Activated T-helper 1 cell treated with anti-CD3 and anti-CD28 coated beads, Interleukin-12 subunit alpha, Interleukin-12 subunit beta, Interleukin-2, Interleukin-4 antibody, amounts not matched to agents 30 ng/mL and 10 ng/mL and 1 ng/mL, durations not matched to agents 14 hours and 24 hours and 36 hours (primary cell): ENCODE measurements at regions not wholly inside any gene's neighbourhood (a gene's known extent, or its start where the extent isn't known, plus 50 kb on each side); places are given as distances from the start of the nearest gene placed in this dataset.

Experiments used
- DNase-seq: peaks from one replicate; pipeline ENCODE4 v3.0.0; 2021; ENCODE audit warnings: low spot score
- H3K27ac Mint-ChIP-seq: one replicate; pipeline ENCODE4 v1.8.0; 2021; ENCODE audit warnings: mild to moderate bottlenecking, mixed read lengths
- H3K27me3 Mint-ChIP-seq: one replicate; pipeline ENCODE4 v1.8.0; 2022; ENCODE audit warnings: mild to moderate bottlenecking, moderate library complexity, mixed read lengths; ENCODE audit not compliant: insufficient read depth
- H3K36me3 Mint-ChIP-seq: one replicate; pipeline ENCODE4 v1.8.0; 2021; ENCODE audit warnings: low read depth, mixed read lengths
- H3K4me1 Mint-ChIP-seq: one replicate; pipeline ENCODE4 v1.8.0; 2021; ENCODE audit warnings: low read depth, mixed read lengths
- H3K4me3 Mint-ChIP-seq: one replicate; pipeline ENCODE4 v1.8.0; 2021; ENCODE audit warnings: mild to moderate bottlenecking, moderate library complexity, mixed read lengths
- H3K9me3 Mint-ChIP-seq: one replicate; pipeline ENCODE4 v1.8.0; 2021; ENCODE audit warnings: mixed read lengths
- intact Hi-C: fragments of 100-400 bp; cut with micrococcal nuclease; formaldehyde crosslinking; loops from one replicate; pipeline ENCODE4 v1.15.1; 2024

DNA sequence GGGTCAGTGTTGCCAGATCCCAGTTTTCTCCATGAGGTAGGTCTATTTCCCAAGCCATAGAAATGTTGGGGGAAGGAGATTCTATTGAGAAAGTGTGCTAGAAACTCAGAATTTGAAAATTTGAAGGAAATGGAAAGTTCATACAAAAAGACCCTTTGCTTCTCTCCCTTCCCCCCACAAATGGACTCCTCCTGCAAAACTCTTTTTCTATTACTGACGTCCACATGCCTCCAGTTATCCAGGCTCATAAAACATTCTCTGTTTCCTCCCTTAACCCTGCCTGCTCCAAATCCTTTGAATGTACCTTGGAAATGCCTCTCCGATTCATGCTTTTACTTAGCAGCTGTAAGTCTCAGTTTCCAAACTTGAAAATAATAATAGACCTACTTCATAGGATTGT lies 237.5 kb upstream of the TNP1 start:
- H3K27me3 Mint-ChIP-seq = peaks cover 5% of the 10 kb centered on the region

DNA sequence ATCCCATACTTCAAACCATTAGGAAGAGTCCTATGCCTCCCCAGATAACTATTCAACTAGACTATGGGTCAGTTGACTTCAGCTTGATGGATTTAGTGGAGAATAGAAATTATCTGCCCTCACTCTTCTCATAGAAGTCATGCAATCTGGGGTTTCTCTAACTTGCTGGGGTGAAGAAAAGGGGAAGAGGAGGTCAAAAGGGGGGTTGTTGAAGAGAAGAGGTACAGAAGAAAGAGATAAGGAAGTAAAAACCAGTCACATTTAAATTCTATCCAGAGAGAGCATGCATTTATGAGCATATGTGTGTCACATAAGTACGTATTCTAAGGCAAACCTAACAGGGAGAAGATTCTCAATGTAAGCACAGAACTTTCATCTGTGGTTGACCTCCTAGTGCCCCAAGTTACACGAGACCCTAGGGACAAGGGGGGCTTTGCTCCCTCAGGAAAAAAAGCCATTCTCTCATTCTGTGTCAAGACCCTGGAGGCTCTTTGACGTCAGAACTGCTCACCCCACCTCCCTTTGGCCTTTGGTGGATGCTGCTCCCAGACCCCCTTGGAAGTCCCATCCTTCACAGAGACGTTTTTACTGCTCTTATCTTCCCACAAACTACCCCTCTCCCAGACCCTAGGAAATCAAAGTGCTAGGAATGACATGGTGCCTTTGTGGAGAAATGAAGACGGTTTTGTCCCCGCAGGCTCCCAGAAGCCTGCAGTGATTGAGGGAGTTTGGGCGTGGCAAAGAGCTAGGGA lies 236.8 kb upstream of the TNP1 start:
- intact Hi-C loops = no loop called here
- Mint-ChIP-seq H3K9me3 (no peaks in the 10 kb centered on the region), H3K27ac (no peak overlapping the region)

More for the DNA sequence above, 237.5 kb upstream of the TNP1 start:
- Mint-ChIP-seq H3K36me3 (no peaks in the 10 kb centered on the region), H3K4me3 (no peak overlapping the region), H3K4me1 (peaks cover 7% of the 10 kb centered on the region), H3K27ac (no peak overlapping the region), H3K9me3 (no peaks in the 10 kb centered on the region)
- DNase-seq = no peak
- intact Hi-C loops = no loop called here

DNA sequence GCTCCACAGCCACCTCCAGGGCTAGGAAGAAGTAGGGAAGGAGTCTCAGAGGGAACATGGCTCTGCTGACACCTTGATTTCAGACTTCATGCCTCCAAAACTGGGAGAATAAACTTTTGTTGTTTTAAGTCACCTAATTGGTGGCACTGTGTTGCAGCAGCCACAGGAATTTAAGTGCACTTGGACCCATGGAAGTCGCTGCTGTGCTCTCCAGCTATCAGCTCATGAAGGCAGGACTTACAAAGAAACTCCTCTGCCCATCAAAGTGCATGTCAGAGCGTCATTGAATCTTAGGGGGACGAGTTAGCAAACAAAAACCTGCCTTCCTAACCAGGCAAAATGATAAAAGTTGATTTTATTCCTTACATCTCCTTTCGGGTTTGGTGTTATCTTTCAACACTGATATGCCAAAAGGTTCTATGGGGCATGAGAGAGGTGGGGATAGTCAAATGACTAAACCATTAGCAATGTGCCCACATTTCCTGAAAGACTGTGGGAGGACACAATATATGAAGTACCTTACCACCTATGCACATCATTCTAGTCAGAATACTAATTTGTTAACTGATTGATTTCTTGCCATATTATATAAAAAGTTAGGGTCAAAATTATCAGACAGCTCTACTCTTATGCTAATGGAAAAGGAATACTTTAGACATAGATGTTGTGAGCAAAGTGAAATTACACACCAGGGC lies 235.8 kb upstream of the TNP1 start:
- no peaks in the 10 kb centered on the region for H3K9me3 Mint-ChIP-seq
- peaks cover 20% of the 10 kb centered on the region for H3K4me1 Mint-ChIP-seq
- no peaks in the 10 kb centered on the region for H3K27me3 Mint-ChIP-seq
- no peaks in the 10 kb centered on the region for H3K36me3 Mint-ChIP-seq
- intact Hi-C loops = no loop called here
- no peak overlapping the region for H3K27ac Mint-ChIP-seq
- no peak for DNase-seq
- H3K4me3 Mint-ChIP-seq = no peak overlapping the region

More for the DNA sequence above, 236.8 kb upstream of the TNP1 start:
- Mint-ChIP-seq H3K27me3 (no peaks in the 10 kb centered on the region), H3K36me3 (no peaks in the 10 kb centered on the region), H3K4me3 (no peak overlapping the region), H3K4me1 (peaks cover 10% of the 10 kb centered on the region)
- no peak for DNase-seq

DNA sequence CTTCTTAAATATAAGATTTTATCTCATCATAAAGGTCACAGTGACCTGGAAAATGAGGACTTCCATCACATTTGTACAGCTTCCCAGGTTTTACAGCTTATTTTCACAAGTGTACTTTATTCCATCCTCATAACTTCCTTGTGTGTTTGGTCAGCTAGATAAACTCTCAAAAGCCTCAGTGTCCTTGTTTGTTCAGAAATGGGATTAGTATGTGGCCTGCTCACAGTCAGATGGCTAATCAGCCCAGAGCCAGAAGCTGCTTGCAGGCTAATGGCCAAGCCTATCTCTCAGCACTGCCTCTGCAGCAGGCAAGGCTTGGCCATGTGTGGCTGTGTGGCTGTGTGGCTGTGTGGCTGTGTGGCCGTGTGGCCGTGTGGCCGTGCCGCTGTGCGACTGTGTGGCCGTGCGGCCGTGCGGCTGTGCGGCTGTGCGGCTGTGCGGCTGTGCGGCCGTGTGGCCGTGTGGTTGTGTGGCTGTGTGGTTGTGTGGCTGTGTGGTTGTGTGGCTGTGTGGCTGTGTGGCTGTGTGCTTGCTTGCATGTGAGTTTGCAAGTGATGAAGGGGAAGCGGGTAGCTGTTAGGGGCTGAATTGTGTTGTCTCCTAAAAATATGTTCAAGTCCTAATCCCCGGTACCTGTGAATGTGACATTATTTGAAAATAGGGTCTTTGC lies 233.0 kb upstream of the TNP1 start:
- no peaks in the 10 kb centered on the region for H3K27me3 Mint-ChIP-seq
- H3K36me3 Mint-ChIP-seq = no peaks in the 10 kb centered on the region
- no peaks in the 10 kb centered on the region for H3K9me3 Mint-ChIP-seq
- H3K4me1 Mint-ChIP-seq = peaks cover 33% of the 10 kb centered on the region
- H3K27ac Mint-ChIP-seq = no peak overlapping the region
- no peak overlapping the region for H3K4me3 Mint-ChIP-seq
- DNase-seq = no peak
- intact Hi-C loops = no loop called here

DNA sequence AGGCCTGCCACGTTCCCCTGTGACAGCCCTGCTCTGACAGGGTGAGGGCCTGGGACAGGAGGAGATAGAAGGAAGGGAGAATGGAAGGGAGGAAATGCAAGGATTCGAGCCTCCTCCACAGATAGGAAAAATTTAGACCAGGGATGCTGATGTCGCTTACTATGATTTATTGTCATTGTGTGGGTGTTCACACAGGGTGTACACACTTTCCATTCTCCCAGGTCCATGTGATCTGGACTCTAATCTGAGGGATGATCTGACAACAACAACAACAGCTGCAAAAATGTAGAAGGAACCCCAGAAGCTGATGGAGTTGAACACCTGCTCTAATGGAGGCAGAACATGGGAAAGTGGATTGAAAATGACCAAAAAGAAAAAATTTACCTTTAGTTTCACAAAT lies 231.7 kb upstream of the TNP1 start:
- H3K9me3 Mint-ChIP-seq = no peaks in the 10 kb centered on the region
- no peak overlapping the region for H3K27ac Mint-ChIP-seq
- H3K4me1 Mint-ChIP-seq = peaks cover 46% of the 10 kb centered on the region
- no peak overlapping the region for H3K4me3 Mint-ChIP-seq
- no peaks in the 10 kb centered on the region for H3K36me3 Mint-ChIP-seq
- no peaks in the 10 kb centered on the region for H3K27me3 Mint-ChIP-seq
- no peak for DNase-seq
- intact Hi-C loops = loop anchor here (2.0 kb wide), 2 partner anchors 13 to 71 kb away; no protein-coding TSS in a partner anchor

DNA sequence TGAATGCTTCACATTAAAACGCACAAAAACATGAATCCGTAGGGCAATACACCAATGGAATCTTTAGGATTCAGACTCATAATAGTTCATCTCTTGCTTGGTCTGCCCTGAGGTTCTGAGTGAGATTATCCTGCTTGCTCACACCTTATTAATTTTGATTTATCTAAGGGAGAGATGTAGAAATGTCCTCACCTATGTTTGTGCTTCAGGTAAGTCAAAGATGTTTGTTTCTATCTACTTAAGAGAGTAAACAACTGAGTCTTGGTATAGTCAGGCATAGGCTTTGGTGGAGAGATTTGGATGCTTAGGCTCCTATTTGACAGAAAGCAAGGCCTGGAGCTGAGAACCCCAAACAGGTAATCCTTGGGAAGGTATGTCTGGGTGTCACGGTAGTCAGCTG lies 231.0 kb upstream of the TNP1 start:
- no peaks in the 10 kb centered on the region for H3K9me3 Mint-ChIP-seq
- intact Hi-C loops = loop anchor here (1.0 to 2.0 kb wide), 4 partner anchors 14 to 233 kb away; no protein-coding TSS in a partner anchor
- no peak overlapping the region for H3K4me3 Mint-ChIP-seq
- no peaks in the 10 kb centered on the region for H3K27me3 Mint-ChIP-seq
- no peaks in the 10 kb centered on the region for H3K36me3 Mint-ChIP-seq
- H3K4me1 Mint-ChIP-seq = peaks cover 51% of the 10 kb centered on the region
- DNase-seq = no peak
- H3K27ac Mint-ChIP-seq = no peak overlapping the region

DNA sequence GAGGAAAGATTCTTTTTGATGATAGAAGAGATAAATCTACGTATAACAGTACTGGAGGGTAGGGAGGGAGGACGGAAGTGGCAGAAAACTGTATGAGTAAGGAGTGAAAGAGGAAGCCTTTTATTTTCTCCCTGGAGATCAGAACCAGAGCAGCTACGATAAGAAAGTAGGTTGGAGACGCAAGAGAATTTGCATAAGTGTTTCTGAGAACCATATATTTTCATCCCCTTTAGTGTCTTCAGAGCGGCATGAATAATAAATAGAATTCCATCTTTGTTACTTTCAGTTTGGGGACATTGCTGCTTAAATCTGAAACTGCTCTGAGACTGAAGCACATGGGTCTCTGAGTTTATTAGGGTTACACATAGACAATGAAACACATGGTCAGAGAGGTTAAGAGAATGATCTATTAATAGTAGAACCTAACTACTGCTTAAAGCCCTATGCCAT lies 230.2 kb upstream of the TNP1 start:
- H3K4me1 Mint-ChIP-seq = peaks cover 50% of the 10 kb centered on the region
- no peaks in the 10 kb centered on the region for H3K36me3 Mint-ChIP-seq
- peak overlapping the region; percentile 45 for H3K4me3 Mint-ChIP-seq
- H3K9me3 Mint-ChIP-seq = no peaks in the 10 kb centered on the region
- intact Hi-C loops = loop anchor here (1.0 to 2.0 kb wide), 4 partner anchors 15 to 232 kb away; no protein-coding TSS in a partner anchor
- no peak for DNase-seq
- no peaks in the 10 kb centered on the region for H3K27me3 Mint-ChIP-seq
- H3K27ac Mint-ChIP-seq = peak overlapping the region; percentile 72

DNA sequence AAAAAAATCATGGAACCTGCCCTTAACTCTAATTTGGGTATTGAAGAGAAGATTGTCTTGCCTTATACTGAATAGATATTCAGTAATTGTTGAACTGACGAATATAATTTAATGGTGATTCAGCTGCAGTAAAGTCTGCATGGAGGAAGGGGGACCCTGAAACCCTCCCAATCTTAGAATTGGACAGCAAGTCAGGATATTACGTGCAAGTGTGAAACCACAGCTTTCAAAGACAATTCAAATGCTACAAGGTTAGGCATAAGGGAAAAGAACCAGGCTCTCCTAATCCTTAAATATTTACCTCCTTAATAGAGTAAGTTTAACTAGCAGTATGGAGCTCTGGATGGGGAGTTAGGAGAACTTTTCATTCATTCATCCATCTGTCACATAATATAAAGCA lies 226.9 kb upstream of the TNP1 start:
- Mint-ChIP-seq H3K27me3 (peaks cover 8% of the 10 kb centered on the region), H3K27ac (no peak overlapping the region), H3K4me1 (peaks cover 49% of the 10 kb centered on the region), H3K36me3 (no peaks in the 10 kb centered on the region), H3K9me3 (no peaks in the 10 kb centered on the region), H3K4me3 (no peak overlapping the region)
- intact Hi-C loops = loop anchor here (1.0 to 5.0 kb wide), 2 partner anchors 137 to 394 kb away; no protein-coding TSS in a partner anchor
- DNase-seq = no peak

DNA sequence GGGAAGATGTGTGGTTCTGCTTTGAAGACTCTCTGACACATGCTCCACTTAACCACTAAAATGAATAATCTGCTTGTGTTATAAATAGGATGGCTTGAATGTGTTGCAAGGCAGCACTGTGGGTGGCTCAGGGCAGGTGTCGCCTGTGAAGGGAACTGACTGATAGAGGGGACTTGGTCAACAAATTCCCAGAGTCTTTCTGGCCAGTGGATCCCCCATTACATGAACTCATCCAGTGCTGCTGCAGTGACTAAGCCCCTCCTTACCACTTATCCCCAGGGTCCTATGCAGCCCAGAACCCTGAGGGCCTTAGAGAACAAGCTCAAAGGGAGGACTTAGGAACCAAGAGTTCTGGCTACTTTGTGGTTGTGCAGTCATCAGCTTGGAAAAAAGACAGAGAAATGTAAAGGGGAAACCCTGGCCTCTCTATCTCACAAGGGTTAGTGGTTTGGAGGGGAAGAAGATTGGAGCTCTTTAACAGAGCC lies 226.2 kb upstream of the TNP1 start:
- H3K27ac Mint-ChIP-seq = peak overlapping the region; percentile 21
- H3K9me3 Mint-ChIP-seq = no peaks in the 10 kb centered on the region
- DNase-seq = no peak
- H3K4me3 Mint-ChIP-seq = no peak overlapping the region
- H3K4me1 Mint-ChIP-seq = peaks cover 42% of the 10 kb centered on the region
- H3K36me3 Mint-ChIP-seq = no peaks in the 10 kb centered on the region
- intact Hi-C loops = loop anchor here (1.0 to 5.0 kb wide), 2 partner anchors 137 to 394 kb away; no protein-coding TSS in a partner anchor
- H3K27me3 Mint-ChIP-seq = peaks cover 8% of the 10 kb centered on the region

DNA sequence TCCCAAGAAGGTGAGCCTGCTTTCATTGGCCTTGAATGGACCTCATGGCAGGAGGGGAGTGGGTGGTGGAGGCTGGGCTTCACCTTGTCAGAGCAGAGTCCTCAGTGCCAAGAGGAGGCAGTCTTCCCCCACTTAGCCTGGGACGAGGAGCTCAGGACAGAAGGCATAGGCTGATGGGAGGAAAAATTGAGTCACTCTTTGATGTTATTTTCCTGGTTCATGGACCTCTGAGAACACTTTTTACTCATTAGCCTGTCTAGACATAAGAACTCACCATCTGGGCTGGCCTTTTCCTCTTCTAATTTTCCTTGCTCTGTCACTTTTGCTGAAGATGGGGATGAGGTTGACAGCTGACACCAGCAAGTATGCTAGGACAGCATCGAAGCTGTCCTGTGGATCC lies 225.7 kb upstream of the TNP1 start:
- Mint-ChIP-seq H3K27me3 (peaks cover 8% of the 10 kb centered on the region), H3K4me1 (peaks cover 37% of the 10 kb centered on the region), H3K9me3 (no peaks in the 10 kb centered on the region), H3K4me3 (no peak overlapping the region), H3K36me3 (no peaks in the 10 kb centered on the region), H3K27ac (peak overlapping the region; percentile 21)
- intact Hi-C loops = loop anchor here (5.0 kb wide), 1 partner anchor 393 kb away; no protein-coding TSS in a partner anchor
- DNase-seq = no peak

DNA sequence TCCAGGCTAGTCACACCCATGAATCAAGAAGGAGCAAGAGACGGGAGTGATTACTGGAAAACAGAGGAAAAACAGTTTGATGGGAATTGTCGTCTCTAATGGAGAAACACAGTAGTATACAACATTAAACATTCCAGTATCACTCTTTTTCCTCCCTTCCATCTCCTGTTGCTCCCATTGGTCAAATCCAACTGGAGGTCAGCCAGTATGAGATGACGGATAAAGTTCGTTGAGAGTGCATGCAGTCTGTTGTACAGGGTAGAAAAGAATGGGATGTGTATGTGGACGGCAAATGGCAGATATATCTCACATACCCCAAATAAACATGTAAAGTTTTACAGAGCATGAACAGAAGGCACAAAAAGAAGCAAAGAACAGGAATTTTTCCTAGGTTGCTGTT lies 221.9 kb upstream of the TNP1 start:
- no peaks in the 10 kb centered on the region for H3K9me3 Mint-ChIP-seq
- peaks cover 8% of the 10 kb centered on the region for H3K27me3 Mint-ChIP-seq
- DNase-seq = no peak
- H3K4me3 Mint-ChIP-seq = no peak overlapping the region
- H3K36me3 Mint-ChIP-seq = no peaks in the 10 kb centered on the region
- H3K27ac Mint-ChIP-seq = no peak overlapping the region
- H3K4me1 Mint-ChIP-seq = peaks cover 15% of the 10 kb centered on the region
- intact Hi-C loops = no loop called here

DNA sequence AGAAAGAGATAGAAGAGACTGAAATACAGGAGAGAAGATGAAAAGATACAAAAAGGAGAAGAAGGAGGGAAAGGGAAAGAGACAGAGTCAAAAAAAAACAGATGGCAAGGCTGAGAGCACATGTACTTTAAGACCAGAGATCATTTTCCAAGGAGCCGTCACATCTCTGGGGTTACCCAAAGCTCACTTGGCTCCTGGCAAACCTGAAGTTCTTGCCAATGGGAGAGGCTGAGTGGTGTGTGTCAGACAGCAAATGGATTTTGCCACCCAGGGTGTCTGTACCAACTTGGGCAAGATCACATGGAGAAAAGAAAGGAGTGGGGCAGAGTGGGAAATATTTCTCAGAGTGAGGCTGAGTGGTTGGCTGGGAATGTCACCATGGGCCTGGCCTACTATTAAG lies 219.3 kb upstream of the TNP1 start:
- no peaks in the 10 kb centered on the region for H3K4me1 Mint-ChIP-seq
- H3K9me3 Mint-ChIP-seq = no peaks in the 10 kb centered on the region
- H3K27me3 Mint-ChIP-seq = peaks cover 5% of the 10 kb centered on the region
- no peak for DNase-seq
- no peaks in the 10 kb centered on the region for H3K36me3 Mint-ChIP-seq
- intact Hi-C loops = no loop called here
- no peak overlapping the region for H3K27ac Mint-ChIP-seq
- no peak overlapping the region for H3K4me3 Mint-ChIP-seq
